Glutamatergic neuron (in vitro differentiated cells): ENCODE measurements at regions not wholly inside any gene's neighbourhood (a gene's known extent, or its start where the extent isn't known, plus 50 kb on each side); places are given as distances from the start of the nearest gene placed in this dataset.

Experiments used
- DNase-seq: peaks from one replicate; pipeline ENCODE4 v3.0.0; 2022
- H3K27ac Mint-ChIP-seq: one replicate; pipeline ENCODE4 v1.8.0; 2020; ENCODE audit warnings: mild to moderate bottlenecking, mixed read lengths, inconsistent platforms; ENCODE audit not compliant: unreplicated experiment
- H3K27me3 Mint-ChIP-seq: one replicate; pipeline ENCODE4 v1.8.0; 2020; ENCODE audit warnings: mild to moderate bottlenecking, moderate library complexity, mixed read lengths, inconsistent platforms; ENCODE audit not compliant: unreplicated experiment
- H3K36me3 Mint-ChIP-seq: one replicate; pipeline ENCODE4 v1.8.0; 2020; ENCODE audit warnings: mild to moderate bottlenecking, mixed read lengths, inconsistent platforms; ENCODE audit not compliant: unreplicated experiment
- H3K4me1 Mint-ChIP-seq: one replicate; pipeline ENCODE4 v1.8.0; 2020; ENCODE audit warnings: mild to moderate bottlenecking, low read depth, mixed read lengths, inconsistent platforms; ENCODE audit not compliant: unreplicated experiment
- H3K4me3 Mint-ChIP-seq: one replicate; pipeline ENCODE4 v1.8.0; 2020; ENCODE audit warnings: mild to moderate bottlenecking, mixed read lengths, inconsistent platforms; ENCODE audit not compliant: unreplicated experiment
- H3K9me3 Mint-ChIP-seq: one replicate; pipeline ENCODE4 v1.8.0; 2020; ENCODE audit warnings: mild to moderate bottlenecking, moderate library complexity, mixed read lengths, inconsistent platforms; ENCODE audit not compliant: unreplicated experiment
- CTCF ChIP-seq: fragments of 200-600 bp; sonication (generic); IDR thresholded peaks from one replicate; pipeline ENCODE4 v1.5.0; 2021; ENCODE audit not compliant: partially characterized antibody, unreplicated experiment

DNA sequence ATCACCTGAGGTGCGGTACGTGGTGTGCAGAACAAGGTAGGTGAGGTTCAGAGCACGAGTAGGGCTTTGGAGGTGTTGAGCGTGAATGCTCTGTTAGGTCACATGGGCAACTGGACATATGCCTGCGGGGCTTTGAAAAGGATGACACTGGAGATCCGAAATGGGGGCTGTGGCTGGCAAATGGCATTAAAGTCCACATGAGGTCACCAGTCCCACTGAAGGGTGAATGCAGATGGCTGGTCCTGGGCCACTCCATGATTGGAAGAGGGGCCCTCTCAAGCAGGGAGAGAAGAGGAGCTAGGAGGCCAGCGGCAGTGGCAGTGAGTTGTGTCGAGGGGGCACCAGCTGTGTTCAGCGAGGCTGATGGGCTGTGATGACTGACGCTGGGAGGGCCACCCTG, 254.9 kb upstream of the SHH start:
- H3K4me1 Mint-ChIP-seq, result no peaks in the 10 kb centered on the region
- H3K27ac Mint-ChIP-seq, result no peak overlapping the region
- H3K36me3 Mint-ChIP-seq, result no peaks in the 10 kb centered on the region
- H3K4me3 Mint-ChIP-seq, result no peak overlapping the region
- peaks cover 6% of the 10 kb centered on the region for H3K27me3 Mint-ChIP-seq
- DNase-seq, result no peak
- no peak for TF ChIP-seq CTCF
- peaks cover 4% of the 10 kb centered on the region for H3K9me3 Mint-ChIP-seq

- no peak overlapping the region for H3K27ac Mint-ChIP-seq
- no peak for TF ChIP-seq CTCF
- no peak for DNase-seq
- no peaks in the 10 kb centered on the region for H3K4me1 Mint-ChIP-seq
- H3K27me3 Mint-ChIP-seq, result peaks cover 10% of the 10 kb centered on the region
- H3K9me3 Mint-ChIP-seq, result peaks cover 4% of the 10 kb centered on the region
- H3K36me3 Mint-ChIP-seq, result no peaks in the 10 kb centered on the region
- H3K4me3 Mint-ChIP-seq, result no peak overlapping the region
These were observed 253.1 kb upstream of the SHH start for GRCh38 chr7:156065400-156065799.

DNA sequence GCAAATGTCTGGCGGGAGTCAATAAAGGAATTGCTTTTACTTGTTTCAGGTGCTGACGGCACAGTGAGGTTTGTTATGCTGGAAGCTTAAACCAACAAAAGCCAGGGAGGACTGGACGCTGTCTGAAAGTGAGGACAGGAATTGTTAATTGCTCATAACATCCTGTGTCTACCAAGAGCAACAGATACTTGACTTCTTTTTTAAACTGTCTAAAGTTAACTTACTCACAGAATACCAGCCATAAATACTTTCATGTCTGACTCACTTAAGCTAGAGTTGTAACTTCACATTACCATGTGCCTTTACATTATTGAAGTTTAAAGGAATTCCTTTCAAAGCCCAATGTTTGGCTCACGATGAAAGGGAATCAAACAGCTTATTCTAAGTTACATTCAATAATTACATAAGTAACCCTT, 252.7 kb upstream of the SHH start:
- no peaks in the 10 kb centered on the region for H3K36me3 Mint-ChIP-seq
- no peak for TF ChIP-seq CTCF
- H3K4me3 Mint-ChIP-seq, result no peak overlapping the region
- H3K27ac Mint-ChIP-seq, result no peak overlapping the region
- no peaks in the 10 kb centered on the region for H3K4me1 Mint-ChIP-seq
- peaks cover 4% of the 10 kb centered on the region for H3K9me3 Mint-ChIP-seq
- peaks cover 10% of the 10 kb centered on the region for H3K27me3 Mint-ChIP-seq
- no peak for DNase-seq

DNA sequence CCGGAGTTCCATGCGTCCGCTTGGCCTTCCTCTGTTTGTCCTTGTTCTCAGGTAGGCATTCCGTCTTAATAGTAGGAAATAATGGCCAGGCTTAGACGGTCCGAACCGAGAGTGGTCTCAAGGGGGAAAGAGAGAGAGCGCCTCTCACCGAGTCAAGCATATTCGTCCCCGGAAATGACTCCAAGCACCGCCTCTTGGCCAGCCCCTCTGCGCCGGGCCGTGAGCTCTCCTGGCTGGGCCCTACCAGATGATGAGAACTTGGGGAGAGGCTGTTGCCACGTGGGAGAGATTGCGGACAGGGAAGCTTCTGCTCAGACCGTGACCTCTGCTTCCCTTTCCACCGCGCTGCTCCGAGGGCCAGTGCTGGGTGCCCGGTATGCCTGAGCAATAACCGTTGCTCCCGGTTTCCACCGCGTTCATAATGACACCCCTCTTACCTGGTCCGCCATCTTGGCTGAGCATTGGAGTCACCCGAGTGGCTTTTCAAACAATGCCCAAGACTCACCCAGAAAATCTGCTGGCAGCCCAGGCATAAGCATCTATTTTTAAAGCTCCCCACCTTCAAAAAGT, 251.1 kb upstream of the SHH start:
- Mint-ChIP-seq H3K4me1 (no peaks in the 10 kb centered on the region), H3K9me3 (peaks cover 4% of the 10 kb centered on the region), H3K36me3 (no peaks in the 10 kb centered on the region), H3K4me3 (no peak overlapping the region), H3K27ac (no peak overlapping the region), H3K27me3 (peaks cover 10% of the 10 kb centered on the region)
- no peak for TF ChIP-seq CTCF
- no peak for DNase-seq

GRCh38 chr7:156062286-156062685, 250.0 kb upstream of the SHH start:
- Mint-ChIP-seq H3K27ac (no peak overlapping the region), H3K4me1 (no peaks in the 10 kb centered on the region), H3K27me3 (peaks cover 10% of the 10 kb centered on the region), H3K36me3 (no peaks in the 10 kb centered on the region), H3K4me3 (no peak overlapping the region), H3K9me3 (peaks cover 4% of the 10 kb centered on the region)
- DNase-seq, result no peak
- TF ChIP-seq CTCF, result no peak
